Neural cell (in vitro differentiated cells): ENCODE measurements at regions not wholly inside any gene's neighbourhood (a gene's known extent, or its start where the extent isn't known, plus 50 kb on each side); places are given as distances from the start of the nearest gene placed in this dataset.

Experiments
- H2AFZ ChIP-seq: fragments of 200-600, 300-800 bp; sonication (generic), shearing (Covaris generic); 2 replicates; pipeline ENCODE4 v1.6.0; 2014; ENCODE audit warnings: low read depth, mild to moderate bottlenecking, antibody characterized with exemption, low read length, moderate library complexity
- H3F3A ChIP-seq: fragments of 200-600 bp; shearing (Covaris generic); 2 replicates; pipeline ENCODE4 v1.6.1; 2016; ENCODE audit warnings: mild to moderate bottlenecking, moderate library complexity, mixed read lengths, antibody characterized with exemption, low read length; ENCODE audit not compliant: insufficient read depth, poor library complexity, severe bottlenecking
- H3K27ac ChIP-seq: fragments of 200-600, 300-800 bp; sonication (generic), shearing (Covaris generic); 2 replicates; pipeline ENCODE4 v1.5.1; 2014; ENCODE audit warnings: mild to moderate bottlenecking, low read length, moderate library complexity
- H3K27me3 ChIP-seq: fragments of 300-800, 200-600 bp; sonication (generic), shearing (Covaris generic); 2 replicates; pipeline ENCODE4 v1.6.0; 2014; ENCODE audit warnings: mild to moderate bottlenecking, low read depth, low read length, moderate library complexity; ENCODE audit not compliant: insufficient read depth
- H3K36me3 ChIP-seq: fragments of 300-800, 200-600 bp; sonication (generic), shearing (Covaris generic); 2 replicates; pipeline ENCODE4 v1.5.1; 2014; ENCODE audit warnings: mild to moderate bottlenecking, antibody characterized with exemption, low read length, moderate library complexity; ENCODE audit not compliant: insufficient read depth
- H3K4me2 ChIP-seq: fragments of 300-800, 200-600 bp; sonication (generic), shearing (Covaris generic); 2 replicates; pipeline ENCODE4 v1.6.0; 2014; ENCODE audit warnings: mild to moderate bottlenecking, low read length
- H3K4me3 ChIP-seq: fragments of 300-800, 200-600 bp; sonication (generic), shearing (Covaris generic); 2 replicates; pipeline ENCODE4 v1.5.1; 2014; ENCODE audit warnings: mild to moderate bottlenecking, low read length, moderate library complexity
- H3K79me2 ChIP-seq: fragments of 200-600 bp; shearing (Covaris generic); replicated peaks from 2 replicates; pipeline ENCODE4 v1.6.0; 2014; ENCODE audit warnings: mild to moderate bottlenecking, low read length, moderate library complexity; ENCODE audit not compliant: insufficient read depth
- H3K9ac ChIP-seq: fragments of 300-800, 200-600 bp; sonication (generic), shearing (Covaris generic); 2 replicates; pipeline ENCODE4 v1.6.1; 2016; ENCODE audit warnings: mild to moderate bottlenecking, low read length, mixed read lengths
- H3K9me2 ChIP-seq: fragments of 200-600 bp; shearing (Covaris generic); 2 replicates; pipeline ENCODE4 v1.6.1; 2016; ENCODE audit warnings: mild to moderate bottlenecking, low read length, mixed read lengths; ENCODE audit not compliant: insufficient read depth
- H3K9me3 ChIP-seq: fragments of 200-600, 300-800 bp; sonication (generic), shearing (Covaris generic); 2 replicates; pipeline ENCODE4 v1.6.1; 2016; ENCODE audit warnings: mild to moderate bottlenecking, mixed run types, low read length, moderate library complexity, mixed read lengths
- H4K20me1 ChIP-seq: fragments of 200-600 bp; shearing (Covaris generic); 2 replicates; pipeline ENCODE4 v1.6.1; 2016; ENCODE audit warnings: mild to moderate bottlenecking, mixed run types; ENCODE audit not compliant: insufficient read depth
- CTCF ChIP-seq: fragments of 450-650 bp; IDR thresholded peaks from 2 replicates; pipeline ENCODE4 v1.5.1; 2014; ENCODE audit warnings: antibody characterized with exemption, mild to moderate bottlenecking, moderate library complexity; ENCODE audit not compliant: poor library complexity, severe bottlenecking
- EP300 ChIP-seq: fragments of 450-650 bp; conservative IDR thresholded peaks from 2 replicates; pipeline ENCODE4 v1.6.1; 2014; ENCODE audit warnings: antibody characterized with exemption, mild to moderate bottlenecking, moderate library complexity; ENCODE audit not compliant: poor library complexity, severe bottlenecking
- EZH2 ChIP-seq: fragments of 200-600, 300-800 bp; shearing (Covaris generic), sonication (generic); IDR thresholded peaks from 2 replicates; pipeline ENCODE4 v1.6.1; 2014; ENCODE audit warnings: antibody characterized with exemption, low read length, borderline replicate concordance, mild to moderate bottlenecking; ENCODE audit not compliant: insufficient read depth, poor library complexity, severe bottlenecking
- MXI1 ChIP-seq: fragments of 450-650 bp; conservative IDR thresholded peaks from 2 replicates; pipeline ENCODE4 v1.6.1; 2014; ENCODE audit warnings: antibody characterized with exemption, mild to moderate bottlenecking; ENCODE audit not compliant: poor library complexity, severe bottlenecking
- POLR2AphosphoS5 ChIP-seq: IDR thresholded peaks from 2 replicates; pipeline ENCODE4 v1.6.1; 2012
- RAD21 ChIP-seq: fragments of 450-650 bp; conservative IDR thresholded peaks from 2 replicates; pipeline ENCODE4 v1.6.1; 2014; ENCODE audit warnings: antibody characterized with exemption, mild to moderate bottlenecking, moderate library complexity
- REST ChIP-seq: IDR thresholded peaks from 2 replicates; pipeline ENCODE4 v1.6.1; 2012; ENCODE audit warnings: borderline replicate concordance
- SMC3 ChIP-seq: fragments of 450-650 bp; conservative IDR thresholded peaks from 2 replicates; pipeline ENCODE4 v1.6.1; 2014; ENCODE audit warnings: antibody characterized with exemption, mild to moderate bottlenecking, moderate library complexity; ENCODE audit not compliant: poor library complexity
- TAF1 ChIP-seq: IDR thresholded peaks from 2 replicates; pipeline ENCODE4 v1.6.1; 2012; ENCODE audit warnings: low read depth

DNA sequence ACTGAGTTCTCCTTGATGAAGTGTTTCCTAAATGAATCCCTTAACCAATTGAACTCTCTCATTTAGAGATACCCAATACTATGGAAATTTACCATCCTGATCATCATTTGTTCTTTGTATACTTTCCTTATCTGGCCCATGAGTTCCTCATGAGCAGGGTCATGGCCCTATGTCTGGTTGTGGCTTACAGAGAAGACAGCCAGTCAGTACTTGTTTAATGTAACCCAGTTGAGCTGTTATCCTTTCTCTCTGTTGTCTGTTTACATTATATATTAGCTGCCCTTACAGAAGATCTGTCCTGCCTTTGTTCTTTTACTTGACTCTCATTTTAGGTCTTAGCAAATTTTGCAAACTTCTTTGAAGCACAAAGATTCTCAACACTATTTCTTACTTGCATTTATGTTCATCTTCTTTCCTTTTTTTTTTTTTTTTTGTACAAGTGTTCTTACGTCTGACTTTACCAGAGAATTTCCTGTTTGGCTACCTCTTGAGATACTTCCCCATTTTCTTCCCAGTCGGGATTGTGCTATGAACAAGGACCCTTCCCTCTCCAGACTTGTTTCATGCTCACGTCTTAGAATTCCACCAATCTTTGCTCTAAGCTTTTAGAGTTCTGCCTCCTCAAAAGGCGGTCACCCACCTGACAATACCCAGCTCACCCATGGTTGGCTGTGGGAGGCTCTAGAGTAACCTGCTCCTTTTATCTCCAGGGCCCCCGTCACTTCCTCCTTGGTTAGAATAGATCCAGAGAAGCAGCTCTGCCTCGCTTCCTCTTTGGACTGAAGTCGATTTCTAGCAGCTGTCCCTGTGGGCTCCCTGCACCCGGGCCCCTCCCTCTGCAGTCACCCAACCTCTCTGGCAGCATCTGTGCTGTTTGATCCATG is 53.6 kb upstream of the RUNX1 start:
- no peak overlapping the region for H3K27ac ChIP-seq
- H3K79me2 ChIP-seq = no peaks in the 10 kb centered on the region
- no peak for TF ChIP-seq EZH2
- no peak overlapping the region for H3K4me3 ChIP-seq
- H3K4me2 ChIP-seq = no peak overlapping the region
- no peaks in the 10 kb centered on the region for H3K9me3 ChIP-seq
- H3K27me3 ChIP-seq = no peaks in the 10 kb centered on the region
- H2AFZ ChIP-seq = no peak overlapping the region
- H3K36me3 ChIP-seq = no peaks in the 10 kb centered on the region
- no peaks in the 10 kb centered on the region for H4K20me1 ChIP-seq
- H3K9me2 ChIP-seq = no peaks in the 10 kb centered on the region
- H3F3A ChIP-seq = no peaks in the 10 kb centered on the region
- H3K9ac ChIP-seq = no peak overlapping the region

- Histone ChIP-seq H3K27me3 (no peaks in the 10 kb centered on the region), H3K4me3 (no peak overlapping the region), H4K20me1 (no peaks in the 10 kb centered on the region), H3K36me3 (no peaks in the 10 kb centered on the region), H3K9me3 (no peaks in the 10 kb centered on the region), H3K27ac (no peak overlapping the region), H3K9ac (no peak overlapping the region), H3K9me2 (no peaks in the 10 kb centered on the region), H3K4me2 (no peak overlapping the region), H3K79me2 (no peaks in the 10 kb centered on the region), H2AFZ (no peak overlapping the region), H3F3A (no peaks in the 10 kb centered on the region)
- TF ChIP-seq MXI1 (no peak), POLR2AphosphoS5 (no peak), EP300 (no peak), REST (no peak), RAD21 (no peak), CTCF (no peak), SMC3 (no peak), EZH2 (no peak), TAF1 (no peak)
Measured at GRCh38 chr21:35100349-35100811, 51.3 kb upstream of the RUNX1 start.
